GM23338 (cell line): ENCODE measurements at regions not wholly inside any gene's neighbourhood (a gene's known extent, or its start where the extent isn't known, plus 50 kb on each side); places are given as distances from the start of the nearest gene placed in this dataset.
"Not testable (repeated sequence)": the region's sequence is repeated elsewhere in the genome, so short reads cannot be mapped to it uniquely, and the experiment has no call there.

Source experiments
- CREB1 ChIP-seq: fragments of 250-450 bp; sonication (Bioruptor Pico); IDR thresholded peaks from 2 replicates; pipeline ENCODE4 v1.5.0; 2020; ENCODE audit warnings: low read depth, mild to moderate bottlenecking, moderate library complexity
- CTCF ChIP-seq, 2 experiments: fragments of 200-600 bp in 1 of 2; sonication (generic) in 1 of 2; conservative IDR thresholded peaks; 2 replicates each; pipeline versions ENCODE4 v1.5.1 to v1.6.1; 2016 to 2017; ENCODE audit warnings: antibody characterized with exemption in 2 of 2, low read depth in 2 of 2, mild to moderate bottlenecking in 2 of 2, moderate library complexity in 1 of 2
- EZH2 ChIP-seq: fragments of 200-600 bp; sonication (generic); IDR thresholded peaks from one replicate; pipeline ENCODE4 v1.8.0; 2017; ENCODE audit warnings: antibody characterized with exemption, mild to moderate bottlenecking, low read depth; ENCODE audit not compliant: unreplicated experiment
- EZH2phosphoT487 ChIP-seq: fragments of 200-600 bp; sonication (generic); IDR thresholded peaks from one replicate; pipeline ENCODE4 v1.8.1; 2018; ENCODE audit warnings: antibody characterized with exemption; ENCODE audit not compliant: unreplicated experiment
- JUNB ChIP-seq: IDR thresholded peaks from one replicate; pipeline ENCODE4 v1.6.1; 2016; ENCODE audit warnings: antibody characterized with exemption; ENCODE audit not compliant: unreplicated experiment
- POLR2AphosphoS5 ChIP-seq: IDR thresholded peaks from 2 replicates; pipeline ENCODE4 v1.6.1; 2016; ENCODE audit warnings: antibody characterized with exemption, low read depth
- REST ChIP-seq: IDR thresholded peaks from one replicate; pipeline ENCODE4 v1.6.1; 2018; ENCODE audit warnings: antibody characterized with exemption; ENCODE audit not compliant: unreplicated experiment
- STAT1 ChIP-seq: IDR thresholded peaks from one replicate; pipeline ENCODE4 v1.6.1; 2016; ENCODE audit warnings: antibody characterized with exemption; ENCODE audit not compliant: unreplicated experiment
- ZNF462 ChIP-seq: fragments of 250-450 bp; sonication (Bioruptor Pico); IDR thresholded peaks from 2 replicates; pipeline ENCODE4 v1.5.0; 2020; ENCODE audit warnings: mild to moderate bottlenecking, moderate library complexity

- TF ChIP-seq POLR2AphosphoS5; CTCF (conservative IDR thresholded peaks at IDR 0.05; ENCODE audit: low read depth in 2 of 2); ZNF462 (CRISPR knock-in tag); EZH2phosphoT487; REST; STAT1; EZH2; CREB1 (CRISPR knock-in tag); JUNB: not testable (repeated sequence)
Observed at GRCh38 chrX:55928529-55928928, 211.0 kb downstream of the RRAGB start.
